Loucy (cell line): ENCODE measurements at regions not wholly inside any gene's neighbourhood (a gene's known extent, or its start where the extent isn't known, plus 50 kb on each side); places are given as distances from the start of the nearest gene placed in this dataset.

Experiments
- EZH2phosphoT487 ChIP-seq: fragments of 200-600 bp; IDR thresholded peaks from 2 replicates; pipeline ENCODE4 v1.6.1; 2018; ENCODE audit warnings: antibody characterized with exemption, mild to moderate bottlenecking, moderate library complexity, borderline replicate concordance
- TF ChIP-seq, protein P1 (sequence below): fragments of 200-600 bp; sonication (generic); conservative IDR thresholded peaks from 2 replicates; pipeline ENCODE4 v1.5.1; 2014; ENCODE audit warnings: mild to moderate bottlenecking, antibody characterized with exemption, low read length

DNA sequence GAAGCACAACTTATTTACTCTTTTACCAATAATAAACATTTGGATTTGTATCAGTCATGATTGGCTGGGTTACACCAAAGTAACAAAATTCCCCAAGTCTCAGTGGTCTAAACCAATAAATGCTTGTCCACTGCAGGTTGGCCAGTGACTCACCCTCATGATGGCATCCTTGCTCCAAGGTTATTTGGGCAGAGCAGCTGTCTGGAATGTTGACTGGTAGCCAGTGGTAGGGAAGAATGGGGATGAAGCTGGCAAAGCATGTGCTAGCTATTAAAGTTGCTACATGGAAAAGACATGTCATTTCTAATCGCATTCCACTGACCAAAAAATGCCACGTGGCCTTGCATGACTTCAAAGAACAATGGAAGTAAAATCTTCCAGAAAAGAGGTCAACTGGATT is 1168.7 kb upstream of the CELF2 start:
- TF ChIP-seq, protein P1, sequence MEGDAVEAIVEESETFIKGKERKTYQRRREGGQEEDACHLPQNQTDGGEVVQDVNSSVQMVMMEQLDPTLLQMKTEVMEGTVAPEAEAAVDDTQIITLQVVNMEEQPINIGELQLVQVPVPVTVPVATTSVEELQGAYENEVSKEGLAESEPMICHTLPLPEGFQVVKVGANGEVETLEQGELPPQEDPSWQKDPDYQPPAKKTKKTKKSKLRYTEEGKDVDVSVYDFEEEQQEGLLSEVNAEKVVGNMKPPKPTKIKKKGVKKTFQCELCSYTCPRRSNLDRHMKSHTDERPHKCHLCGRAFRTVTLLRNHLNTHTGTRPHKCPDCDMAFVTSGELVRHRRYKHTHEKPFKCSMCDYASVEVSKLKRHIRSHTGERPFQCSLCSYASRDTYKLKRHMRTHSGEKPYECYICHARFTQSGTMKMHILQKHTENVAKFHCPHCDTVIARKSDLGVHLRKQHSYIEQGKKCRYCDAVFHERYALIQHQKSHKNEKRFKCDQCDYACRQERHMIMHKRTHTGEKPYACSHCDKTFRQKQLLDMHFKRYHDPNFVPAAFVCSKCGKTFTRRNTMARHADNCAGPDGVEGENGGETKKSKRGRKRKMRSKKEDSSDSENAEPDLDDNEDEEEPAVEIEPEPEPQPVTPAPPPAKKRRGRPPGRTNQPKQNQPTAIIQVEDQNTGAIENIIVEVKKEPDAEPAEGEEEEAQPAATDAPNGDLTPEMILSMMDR = no peak
- no peak for TF ChIP-seq EZH2phosphoT487
